Testis (tissue), 2 donors: ENCODE measurements at regions not wholly inside any gene's neighbourhood (a gene's known extent, or its start where the extent isn't known, plus 50 kb on each side); places are given as distances from the start of the nearest gene placed in this dataset.

Experiments
- CTCF ChIP-seq, 3 experiments: fragments of 450-650 bp in 2 of 3; fragments of 200-600 bp in 1 of 3; sonication (generic) in 1 of 3; IDR thresholded peaks; one replicate each; pipeline ENCODE4 v1.5.1; 2016 to 2019; ENCODE audit warnings: antibody characterized with exemption in 3 of 3, mild to moderate bottlenecking in 2 of 3, moderate library complexity in 1 of 3
- POLR2A ChIP-seq: fragments of 450-650 bp; IDR thresholded peaks from one replicate; pipeline ENCODE4 v1.6.1; 2017; ENCODE audit warnings: antibody characterized with exemption, mild to moderate bottlenecking, moderate library complexity

GRCh38 chr2:215779912-215780311 is 233.4 kb downstream of the MREG start:
- no peak for TF ChIP-seq CTCF (IDR thresholded peaks at IDR 0.05)
- TF ChIP-seq POLR2A, result no peak
